ENCODE measurements at regions not wholly inside any gene's neighbourhood (a gene's known extent, or its start where the extent isn't known, plus 50 kb on each side); places are given as distances from the start of the nearest gene placed in this dataset.
"Not testable (repeated sequence)": the region's sequence is repeated elsewhere in the genome, so short reads cannot be mapped to it uniquely, and the experiment has no call there.

- H3K27ac ChIP-seq, result no peak overlapping the region
- TF ChIP-seq ZFX (IDR thresholded peaks at IDR 0.05; ENCODE audit: borderline replicate concordance), result no peak
- peak; percentile 79 for TF ChIP-seq CTCF (IDR thresholded peaks at IDR 0.05)
Observed at GRCh38 chr1:73674945-73675561, 522.9 kb downstream of the LRRIQ3 start.

- no peak overlapping the region for H3K27ac ChIP-seq
- TF ChIP-seq ZFX (IDR thresholded peaks at IDR 0.05; ENCODE audit: borderline replicate concordance) (no peak), CTCF (IDR thresholded peaks at IDR 0.05) (no peak)
Observed at GRCh38 chr1:73673971-73674370, 524.0 kb downstream of the LRRIQ3 start.

GRCh38 chr1:73671530-73671929 is 526.4 kb downstream of the LRRIQ3 start:
- H3K27ac ChIP-seq, result no peak overlapping the region
- TF ChIP-seq CTCF (IDR thresholded peaks at IDR 0.05) (no peak), ZFX (IDR thresholded peaks at IDR 0.05; ENCODE audit: borderline replicate concordance) (no peak)

GRCh38 chr1:73667959-73668358 is 530.0 kb downstream of the LRRIQ3 start:
- not testable (repeated sequence) for H3K27ac ChIP-seq

- TF ChIP-seq ZFX (IDR thresholded peaks at IDR 0.05; ENCODE audit: borderline replicate concordance) (no peak), CTCF (IDR thresholded peaks at IDR 0.05) (no peak)
- no peak overlapping the region for H3K27ac ChIP-seq
Observed at GRCh38 chr1:73662526-73662925, 535.5 kb downstream of the LRRIQ3 start.

- no peak for TF ChIP-seq ZFX (IDR thresholded peaks at IDR 0.05; ENCODE audit: borderline replicate concordance)
- TF ChIP-seq CTCF (IDR thresholded peaks at IDR 0.05), result no peak
- H3K27ac ChIP-seq, result no peak overlapping the region
Observed at GRCh38 chr1:73659136-73659535, 538.8 kb downstream of the LRRIQ3 start.

GRCh38 chr1:73654714-73655113 is 543.3 kb downstream of the LRRIQ3 start:
- no peak overlapping the region for H3K27ac ChIP-seq
- TF ChIP-seq ZFX (IDR thresholded peaks at IDR 0.05; ENCODE audit: borderline replicate concordance), result no peak
- no peak for TF ChIP-seq CTCF (IDR thresholded peaks at IDR 0.05)

- no peak overlapping the region for H3K27ac ChIP-seq
- TF ChIP-seq CTCF (IDR thresholded peaks at IDR 0.05) (no peak), ZFX (IDR thresholded peaks at IDR 0.05; ENCODE audit: borderline replicate concordance) (no peak)
Observed at GRCh38 chr1:73644198-73644597, 553.8 kb downstream of the LRRIQ3 start.

Measured in 22Rv1 (cell line).